HG02885 (cell line): ENCODE measurements at regions not wholly inside any gene's neighbourhood (a gene's known extent, or its start where the extent isn't known, plus 50 kb on each side); places are given as distances from the start of the nearest gene placed in this dataset.
"Not testable (repeated sequence)": the region's sequence is repeated elsewhere in the genome, so short reads cannot be mapped to it uniquely, and the experiment has no call there.

Experiments used
- ATAC-seq: cut with Tn5 transposase; IDR thresholded peaks from one replicate; pipeline ENCODE4 v1.9.1; 2021; ENCODE audit warnings: mild to moderate bottlenecking; ENCODE audit not compliant: unreplicated experiment, poor library complexity

- ATAC-seq, result not testable (repeated sequence)
Observed at GRCh38 chr2:61723364-61723763, 130.5 kb downstream of the FAM161A start.

DNA sequence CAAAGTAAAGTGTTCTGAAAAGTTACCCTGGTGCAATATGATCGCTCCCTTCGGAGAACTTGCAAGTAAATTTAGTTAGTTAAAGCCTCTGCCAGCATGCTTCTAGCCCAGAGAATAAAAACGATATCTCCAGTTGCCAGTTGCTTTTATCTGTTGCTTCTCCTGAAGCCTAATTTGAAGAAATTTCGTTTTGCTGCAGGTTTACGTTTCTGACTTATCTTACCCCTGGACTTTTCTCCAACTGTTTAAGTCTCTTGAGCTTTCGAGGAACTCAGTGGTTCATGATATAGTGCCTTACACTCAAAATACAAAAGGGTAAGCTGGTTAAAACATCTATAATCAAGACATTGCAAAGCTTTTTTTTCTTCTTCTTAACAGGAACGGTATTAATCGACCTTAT is 131.1 kb downstream of the FAM161A start:
- ATAC-seq, result no peak

DNA sequence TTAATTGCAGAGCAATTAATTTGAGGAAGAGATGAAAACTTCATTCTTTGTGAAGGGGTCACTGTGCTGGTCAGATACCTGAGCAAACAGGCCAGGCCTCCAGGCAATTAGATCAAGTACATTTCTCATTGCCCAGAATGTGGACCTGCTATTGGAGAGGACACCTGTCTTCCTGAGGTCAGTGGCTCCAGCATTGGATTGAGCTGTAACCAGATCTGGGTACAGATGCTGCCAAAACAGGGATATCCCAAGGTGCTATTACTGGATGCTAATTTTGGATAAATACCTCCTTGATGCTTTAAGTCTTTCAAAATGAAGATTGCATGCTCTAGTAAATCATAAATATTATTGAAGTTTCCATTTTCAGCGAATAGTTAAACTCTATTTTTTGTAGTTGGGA is 131.5 kb downstream of the FAM161A start:
- no peak for ATAC-seq

DNA sequence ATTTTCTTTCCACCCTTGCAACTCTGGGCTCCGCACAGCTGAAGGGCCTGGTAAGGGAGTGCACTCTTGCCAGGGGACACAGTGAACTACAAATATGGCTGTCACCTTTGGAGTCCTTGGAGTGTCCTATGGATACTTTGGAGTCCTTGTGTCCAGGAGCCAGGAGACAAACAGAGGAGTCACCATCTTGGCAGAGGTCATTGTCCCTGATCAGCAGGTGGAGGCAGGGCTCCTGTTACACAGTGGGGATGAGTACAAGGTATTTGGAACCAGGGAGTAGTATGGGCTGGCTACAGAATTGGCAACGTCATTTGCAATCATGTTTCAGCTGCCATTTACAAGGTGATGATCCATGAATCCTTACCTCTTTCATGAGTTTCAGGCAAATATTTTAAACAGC is 132.5 kb downstream of the FAM161A start:
- no peak for ATAC-seq

GRCh38 chr2:61720911-61721310 is 132.9 kb downstream of the FAM161A start:
- no peak for ATAC-seq

DNA sequence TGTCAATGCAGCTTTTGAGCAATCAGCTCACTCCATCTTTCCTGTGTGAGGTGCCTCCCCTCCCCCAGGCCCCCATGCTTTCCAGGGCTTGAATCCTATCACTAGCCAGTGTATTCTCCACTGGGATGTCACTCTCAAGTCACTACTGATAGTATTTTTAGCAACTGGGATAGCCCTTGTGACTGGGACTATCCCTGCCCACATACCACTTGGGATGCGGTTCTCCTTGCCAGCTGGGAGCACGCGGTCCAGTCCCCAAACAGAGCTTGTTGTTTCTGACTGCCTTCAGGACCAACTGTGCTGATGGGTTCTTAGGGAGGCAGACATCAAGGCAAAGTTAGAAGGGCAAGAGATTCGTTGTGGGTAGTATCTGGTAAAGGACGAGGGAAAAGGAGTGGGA is 134.9 kb downstream of the FAM161A start:
- no peak for ATAC-seq

DNA sequence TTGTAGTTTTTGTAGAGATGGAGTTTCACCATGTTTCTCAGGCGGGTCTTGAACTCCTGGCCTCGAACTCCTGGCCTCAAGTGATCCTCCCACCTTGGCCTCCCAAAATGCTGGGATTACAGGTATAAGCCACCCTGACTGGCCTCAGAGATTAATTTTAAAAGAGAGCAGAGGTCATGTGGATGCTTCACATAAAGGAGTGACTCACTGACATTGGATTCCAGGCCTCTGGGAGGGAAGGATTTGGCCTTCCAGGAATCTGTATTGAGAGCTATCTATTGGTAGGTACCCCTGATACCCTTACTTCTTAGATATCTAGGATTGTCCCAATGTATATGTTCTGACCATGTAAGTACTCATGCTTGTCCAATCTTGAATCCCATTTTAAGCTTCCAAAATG is 138.4 kb downstream of the FAM161A start:
- ATAC-seq, result no peak

DNA sequence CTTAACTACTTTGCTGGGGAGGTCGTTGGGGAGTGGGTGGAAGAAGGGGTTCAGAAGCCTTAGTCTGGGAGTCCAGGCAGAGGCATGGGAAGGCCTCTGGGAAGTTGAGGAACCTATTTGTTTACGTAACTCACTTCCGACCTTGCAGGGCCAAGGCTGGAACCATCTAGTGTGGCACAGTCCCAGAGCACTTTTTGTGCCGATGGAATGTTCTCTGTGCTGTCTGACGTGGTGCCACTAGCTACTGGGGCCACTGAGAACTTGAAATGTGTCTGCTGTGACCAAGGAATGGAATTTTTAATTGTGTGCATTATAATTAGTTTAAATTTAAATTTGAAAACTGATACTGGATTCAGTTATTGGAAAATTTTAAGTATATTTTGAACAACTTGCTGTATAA is 139.7 kb downstream of the FAM161A start:
- ATAC-seq, result no peak

DNA sequence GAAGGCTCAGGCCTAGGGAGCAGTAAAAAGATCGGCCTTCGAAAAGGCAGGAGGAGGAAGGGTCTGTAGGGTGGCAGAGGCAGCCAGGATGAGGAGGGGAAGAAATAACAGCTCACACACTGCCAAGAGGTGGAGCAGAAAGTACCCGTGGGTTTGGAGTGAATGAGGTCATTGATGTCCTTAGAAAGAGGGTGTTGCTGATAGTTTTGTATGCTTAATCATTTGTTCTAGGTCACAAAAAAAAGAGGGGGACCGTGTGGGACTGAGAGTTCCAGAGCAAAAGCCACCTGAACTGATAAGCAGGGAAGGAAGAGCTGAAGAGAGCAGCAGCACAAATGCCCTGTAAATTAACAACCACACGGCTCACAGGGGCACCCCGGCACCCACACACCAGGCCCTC is 140.4 kb downstream of the FAM161A start:
- ATAC-seq, result no peak

- no peak for ATAC-seq
Observed at GRCh38 chr2:61712060-61712459, 141.8 kb downstream of the FAM161A start.

- no peak for ATAC-seq
Observed at GRCh38 chr2:61710711-61711110, 143.1 kb downstream of the FAM161A start.

DNA sequence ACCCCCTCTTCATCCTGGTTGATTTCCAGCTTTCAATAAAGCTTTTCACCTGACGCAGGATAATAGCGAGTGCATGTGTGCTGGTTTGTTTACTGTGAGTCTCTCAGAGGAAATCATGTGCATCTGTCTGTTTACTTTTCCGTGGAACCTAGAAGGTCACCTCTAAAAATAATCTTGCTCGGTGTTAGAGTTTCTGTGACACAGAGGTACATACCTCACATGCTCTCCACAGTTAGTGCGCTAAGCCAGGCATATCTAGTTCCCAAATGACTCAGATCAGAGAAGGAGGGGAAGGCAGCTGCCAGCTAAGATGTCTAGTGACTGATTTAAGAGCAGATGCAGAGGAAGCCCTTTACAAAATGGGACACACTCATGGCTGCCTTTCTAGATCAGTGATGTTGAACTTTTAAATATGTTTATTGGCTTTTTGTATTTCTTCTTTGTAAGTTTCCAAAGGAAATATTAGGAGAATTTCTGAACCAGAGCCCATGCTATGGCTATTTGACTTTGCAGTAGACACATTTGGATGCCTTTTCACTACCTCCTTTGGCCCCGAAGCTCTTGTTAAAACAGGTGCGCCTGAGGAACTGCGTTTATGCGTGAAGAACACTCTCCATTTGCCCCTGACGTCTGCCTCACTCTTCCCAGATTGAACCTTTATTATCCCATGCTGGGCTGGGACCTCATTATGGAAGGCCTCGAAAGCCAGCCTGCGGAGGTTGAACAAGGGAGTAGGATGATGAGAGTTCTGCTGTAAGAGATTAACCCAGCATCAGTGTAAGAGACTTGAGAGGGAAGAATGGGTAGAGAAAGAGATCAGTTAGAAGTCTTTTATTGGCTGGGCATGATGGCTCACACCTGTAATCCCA is 145.6 kb downstream of the FAM161A start:
- peak; percentile 99 for ATAC-seq

- ATAC-seq, result no peak
Observed at GRCh38 chr2:61705625-61706024, 148.2 kb downstream of the FAM161A start.

DNA sequence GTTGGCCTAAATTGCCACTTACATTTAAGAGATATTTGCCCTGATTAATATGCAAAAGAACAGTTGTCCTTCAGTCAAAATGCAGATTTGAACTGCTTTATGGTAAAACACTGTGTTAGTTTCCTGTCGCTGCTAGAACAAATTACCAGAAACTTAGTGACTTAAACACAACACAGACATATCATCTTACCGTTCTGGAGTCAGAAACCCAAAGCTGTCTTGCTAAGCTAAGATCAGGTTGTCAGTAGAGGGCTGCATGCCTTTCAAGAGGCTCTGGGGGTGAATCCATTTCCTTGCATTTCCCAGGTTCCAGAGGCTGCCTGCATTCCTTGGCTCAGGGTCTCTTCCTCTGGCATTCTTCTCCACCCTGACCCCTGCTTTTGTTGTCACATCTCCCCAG is 149.5 kb downstream of the FAM161A start:
- no peak for ATAC-seq

- no peak for ATAC-seq
Observed at GRCh38 chr2:61702088-61702467, 151.8 kb downstream of the FAM161A start.

DNA sequence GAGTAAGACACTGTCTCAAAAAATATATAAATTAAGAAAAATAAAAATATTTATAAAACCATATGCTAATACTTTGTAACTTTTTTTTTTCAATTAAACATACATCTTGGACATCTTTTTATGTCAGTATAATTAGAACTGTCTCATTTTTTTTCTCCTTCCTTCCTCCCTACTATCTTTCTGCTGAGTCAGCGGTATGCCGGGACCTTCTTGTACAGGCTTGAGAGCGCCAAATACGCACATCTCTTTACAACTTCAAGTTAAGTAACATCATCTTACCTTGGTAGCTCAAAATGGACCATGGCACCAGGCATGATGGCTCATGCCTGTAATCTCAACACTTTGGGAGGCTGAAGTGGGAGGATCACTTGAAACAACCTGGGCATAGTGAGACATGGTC is 153.4 kb downstream of the FAM161A start:
- no peak for ATAC-seq

DNA sequence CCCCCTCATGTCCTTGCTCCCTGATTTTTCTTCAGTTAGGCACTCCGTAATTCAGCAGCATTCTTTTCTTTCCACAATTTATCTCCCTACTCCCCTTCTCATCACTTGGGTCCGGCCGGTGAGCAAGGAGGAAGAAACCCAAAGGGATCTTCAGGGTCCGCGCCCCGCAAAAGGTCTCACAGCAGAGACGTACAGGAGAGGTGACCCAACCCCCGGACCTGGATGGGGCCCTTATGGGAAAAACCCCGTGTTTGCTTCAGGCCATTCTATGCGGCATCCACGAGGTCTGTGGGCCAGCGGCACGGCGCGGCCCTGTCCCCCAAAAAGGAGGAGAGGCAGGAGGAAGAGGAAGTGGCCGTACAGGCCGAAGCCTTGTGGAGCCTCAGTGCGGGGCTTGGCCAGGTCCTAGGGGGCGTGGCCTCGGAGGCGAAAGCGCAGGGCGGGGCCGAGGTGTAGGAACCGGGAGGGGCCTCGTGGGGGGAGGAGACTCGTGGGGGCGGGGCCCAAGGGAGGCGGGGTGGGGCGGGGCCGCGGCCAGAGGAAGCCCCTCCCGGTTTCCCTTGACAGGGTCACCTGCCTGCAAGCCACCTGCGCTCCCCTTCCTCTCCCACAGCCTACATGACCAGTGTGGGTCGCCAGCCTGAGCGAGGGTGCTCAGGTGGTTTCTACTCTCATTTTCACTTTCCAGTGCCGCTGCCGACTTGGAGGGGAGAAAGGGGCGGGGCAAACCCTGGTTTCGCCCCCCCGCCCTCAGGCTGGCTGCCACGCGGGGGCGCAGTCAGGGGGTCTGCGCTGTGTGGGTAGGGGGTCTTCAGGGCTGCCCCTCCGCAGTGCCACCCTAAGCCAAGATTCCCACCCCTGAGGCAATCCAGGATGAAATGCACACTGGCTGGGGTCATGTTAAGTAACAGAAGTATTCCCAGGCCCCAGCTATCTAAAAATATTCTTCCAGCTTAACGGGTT is 156.4 kb upstream of the XPO1 start:
- peak; percentile 94 for ATAC-seq

DNA sequence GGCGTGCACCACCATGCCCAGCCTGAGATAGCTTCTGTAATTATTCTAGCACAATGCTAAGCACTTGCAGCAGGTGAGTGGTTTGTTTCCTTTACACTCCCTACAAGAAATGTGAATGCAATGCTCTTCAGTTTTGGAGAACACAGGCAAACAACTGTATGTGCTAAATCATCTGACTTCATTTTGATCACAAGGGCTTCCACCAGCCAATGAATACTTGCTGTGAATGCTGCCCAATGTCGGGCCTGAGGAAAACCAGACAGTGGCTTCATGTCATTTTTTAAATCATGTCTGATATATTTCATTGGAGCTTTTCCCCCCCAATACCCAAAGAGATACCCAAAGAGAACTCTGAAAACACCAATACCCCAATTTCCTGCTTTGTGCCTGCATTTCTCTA is 155.6 kb upstream of the XPO1 start:
- no peak for ATAC-seq

GRCh38 chr2:61690078-61690596 is 152.0 kb upstream of the XPO1 start:
- ATAC-seq, result no peak

DNA sequence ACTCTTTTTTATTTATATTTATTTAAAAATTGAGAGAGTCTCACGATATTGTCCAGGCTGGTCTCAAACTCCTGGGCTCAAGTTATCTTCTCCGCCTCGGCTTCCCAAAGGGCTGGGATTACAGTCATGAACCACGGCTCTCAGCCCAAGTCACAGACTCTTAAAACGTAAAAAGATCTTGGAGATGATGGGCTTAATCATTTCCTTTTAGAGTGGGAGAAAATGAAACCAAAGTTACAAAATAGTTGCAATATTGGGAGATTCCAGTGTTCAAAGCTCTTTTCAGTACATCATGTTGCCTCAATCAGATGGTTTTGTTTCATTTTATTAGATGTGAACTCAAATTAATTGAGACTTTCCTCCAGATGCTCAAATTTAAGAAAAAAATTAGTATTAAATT is 151.4 kb upstream of the XPO1 start:
- ATAC-seq, result no peak
